A673 (cell line): ENCODE measurements at regions not wholly inside any gene's neighbourhood (a gene's known extent, or its start where the extent isn't known, plus 50 kb on each side); places are given as distances from the start of the nearest gene placed in this dataset.

Experiments used
- EZH2 ChIP-seq: fragments of 200-600 bp; sonication (generic); IDR thresholded peaks from 2 replicates; pipeline ENCODE4 v1.6.1; 2017; ENCODE audit warnings: borderline replicate concordance, low read depth, mild to moderate bottlenecking, mixed read lengths, antibody characterized with exemption, low read length; ENCODE audit not compliant: poor library complexity, severe bottlenecking
- TF ChIP-seq, protein P1 (sequence below): fragments of 300-800, 200-600 bp; sonication (generic); conservative IDR thresholded peaks from 2 replicates; pipeline ENCODE4 v1.5.1; 2017; ENCODE audit warnings: low read depth, mild to moderate bottlenecking, antibody characterized with exemption, low read length, moderate library complexity, mixed read lengths

DNA sequence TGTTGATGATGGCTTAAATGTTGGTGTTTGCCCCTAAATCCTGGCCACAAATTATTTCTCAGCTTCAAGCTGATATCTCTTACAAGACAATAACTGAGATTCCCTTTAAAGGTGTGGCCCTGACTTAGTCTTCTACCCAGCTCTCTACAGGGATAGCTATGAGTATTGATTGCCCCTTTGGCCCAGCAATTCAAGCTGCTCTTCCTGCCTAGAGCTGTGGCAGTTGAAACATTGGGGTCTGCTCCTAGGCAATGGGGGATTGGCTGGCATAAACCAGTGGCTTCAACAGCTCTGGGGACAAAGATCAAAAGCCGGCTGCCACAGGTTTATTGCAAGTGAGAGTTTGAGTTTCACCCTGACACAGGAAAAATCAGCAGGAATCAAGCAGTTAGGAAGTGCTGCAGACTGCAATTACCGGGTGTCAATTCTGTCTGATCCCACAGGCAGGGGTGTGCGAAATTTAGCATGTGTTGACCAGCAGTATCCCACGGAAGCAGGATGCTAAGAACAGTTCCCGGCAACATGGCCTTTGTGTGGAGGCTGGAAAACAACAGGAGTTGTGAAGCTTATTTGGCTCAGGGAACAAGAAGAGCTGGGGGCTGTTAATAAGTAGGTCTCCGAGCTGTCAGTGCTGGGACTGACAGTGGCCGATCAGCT lies 66.2 kb upstream of the IYD start:
- TF ChIP-seq, protein P1, sequence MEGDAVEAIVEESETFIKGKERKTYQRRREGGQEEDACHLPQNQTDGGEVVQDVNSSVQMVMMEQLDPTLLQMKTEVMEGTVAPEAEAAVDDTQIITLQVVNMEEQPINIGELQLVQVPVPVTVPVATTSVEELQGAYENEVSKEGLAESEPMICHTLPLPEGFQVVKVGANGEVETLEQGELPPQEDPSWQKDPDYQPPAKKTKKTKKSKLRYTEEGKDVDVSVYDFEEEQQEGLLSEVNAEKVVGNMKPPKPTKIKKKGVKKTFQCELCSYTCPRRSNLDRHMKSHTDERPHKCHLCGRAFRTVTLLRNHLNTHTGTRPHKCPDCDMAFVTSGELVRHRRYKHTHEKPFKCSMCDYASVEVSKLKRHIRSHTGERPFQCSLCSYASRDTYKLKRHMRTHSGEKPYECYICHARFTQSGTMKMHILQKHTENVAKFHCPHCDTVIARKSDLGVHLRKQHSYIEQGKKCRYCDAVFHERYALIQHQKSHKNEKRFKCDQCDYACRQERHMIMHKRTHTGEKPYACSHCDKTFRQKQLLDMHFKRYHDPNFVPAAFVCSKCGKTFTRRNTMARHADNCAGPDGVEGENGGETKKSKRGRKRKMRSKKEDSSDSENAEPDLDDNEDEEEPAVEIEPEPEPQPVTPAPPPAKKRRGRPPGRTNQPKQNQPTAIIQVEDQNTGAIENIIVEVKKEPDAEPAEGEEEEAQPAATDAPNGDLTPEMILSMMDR = no peak
- TF ChIP-seq EZH2 = no peak
